ENCODE measurements at regions not wholly inside any gene's neighbourhood (a gene's known extent, or its start where the extent isn't known, plus 50 kb on each side); places are given as distances from the start of the nearest gene placed in this dataset.
"Not testable (repeated sequence)": the region's sequence is repeated elsewhere in the genome, so short reads cannot be mapped to it uniquely, and the experiment has no call there.

- Histone ChIP-seq H3K9me3 (no peaks in the 10 kb centered on the region), H3K27me3 (replicated peaks; ENCODE audit: control insufficient read depth, insufficient read depth, low read length) (no peaks in the 10 kb centered on the region; the same call in 1 of the 2 replicates), H3K4me3 (ENCODE audit: low read depth, low read length) (no peak overlapping the region), H3K4me1 (no peaks in the 10 kb centered on the region), H3K36me3 (ENCODE audit: control insufficient read depth, insufficient read depth, low read length) (no peaks in the 10 kb centered on the region)
- Mint-ChIP-seq H3K36me3 (ENCODE audit: insufficient read depth, unreplicated experiment) (no peaks in the 10 kb centered on the region), H3K9me3 (ENCODE audit: unreplicated experiment) (no peaks in the 10 kb centered on the region), H3K27me3 (ENCODE audit: insufficient read depth, unreplicated experiment) (peaks cover 16% of the 10 kb centered on the region), H3K4me3 (ENCODE audit: unreplicated experiment) (no peak overlapping the region), H3K4me1 (ENCODE audit: low read depth, unreplicated experiment) (no peaks in the 10 kb centered on the region), H3K27ac (ENCODE audit: unreplicated experiment) (no peak overlapping the region)
- intact Hi-C loops (cut with micrococcal nuclease; ENCODE audit: unreplicated experiment): no loop called here
- CTCF ChIA-PET: no interaction called here
- TF ChIP-seq CTCF (IDR thresholded peaks at IDR 0.05; ENCODE audit: insufficient read depth in 1 of 2, low read depth in 1 of 2, low read length in 1 of 2, severe bottlenecking in 1 of 2, unreplicated experiment in 1 of 2): no peak
- BruUV-seq (replicated peaks): no TSS peak
- POLR2A ChIA-PET: no interaction called here
- no peak for DNase-seq
Observed at GRCh38 chr2:176902454-176902853, 310.1 kb upstream of the HNRNPA3 start.

- H3K9me3 Mint-ChIP-seq (ENCODE audit: unreplicated experiment); H3K4me3 ChIP-seq (ENCODE audit: low read depth, low read length); H3K27me3 ChIP-seq (replicated peaks; ENCODE audit: control insufficient read depth, insufficient read depth, low read length); DNase-seq; POLR2A ChIA-PET; H3K9me3 ChIP-seq; H3K4me1 Mint-ChIP-seq (ENCODE audit: low read depth, unreplicated experiment); H3K27ac Mint-ChIP-seq (ENCODE audit: unreplicated experiment); H3K36me3 Mint-ChIP-seq (ENCODE audit: insufficient read depth, unreplicated experiment); BruUV-seq (replicated peaks); intact Hi-C loops (cut with micrococcal nuclease; ENCODE audit: unreplicated experiment); H3K36me3 ChIP-seq (ENCODE audit: control insufficient read depth, insufficient read depth, low read length); CTCF ChIA-PET; H3K4me3 Mint-ChIP-seq (ENCODE audit: unreplicated experiment); H3K4me1 ChIP-seq: not testable (repeated sequence)
- H3K27me3 Mint-ChIP-seq (ENCODE audit: insufficient read depth, unreplicated experiment): peaks cover 18% of the 10 kb centered on the region
Observed at GRCh38 chr2:176904053-176904452, 308.5 kb upstream of the HNRNPA3 start.

GRCh38 chr2:176907341-176907740, 305.3 kb upstream of the HNRNPA3 start:
- POLR2A ChIA-PET: no interaction called here

More at GRCh38 chr2:176907341-176907740, 305.3 kb upstream of the HNRNPA3 start:
- Histone ChIP-seq H3K36me3 (ENCODE audit: control insufficient read depth, insufficient read depth, low read length) (no peaks in the 10 kb centered on the region), H3K27me3 (replicated peaks; ENCODE audit: control insufficient read depth, insufficient read depth, low read length) (no peaks in the 10 kb centered on the region), H3K9me3 (no peaks in the 10 kb centered on the region), H3K4me3 (ENCODE audit: low read depth, low read length) (no peak overlapping the region), H3K4me1 (no peaks in the 10 kb centered on the region)
- peaks cover 15% of the 10 kb centered on the region for H3K27me3 Mint-ChIP-seq (ENCODE audit: insufficient read depth, unreplicated experiment)
- H3K27ac Mint-ChIP-seq (ENCODE audit: unreplicated experiment): no peak overlapping the region
- no peak overlapping the region for H3K4me3 Mint-ChIP-seq (ENCODE audit: unreplicated experiment)
- H3K36me3 Mint-ChIP-seq (ENCODE audit: insufficient read depth, unreplicated experiment): no peaks in the 10 kb centered on the region
- no peak for TF ChIP-seq CTCF (IDR thresholded peaks at IDR 0.05; ENCODE audit: insufficient read depth in 1 of 2, low read depth in 1 of 2, low read length in 1 of 2, severe bottlenecking in 1 of 2, unreplicated experiment in 1 of 2)
- DNase-seq: no peak
- H3K4me1 Mint-ChIP-seq (ENCODE audit: low read depth, unreplicated experiment): no peaks in the 10 kb centered on the region
- BruUV-seq (replicated peaks): no TSS peak
- CTCF ChIA-PET: no interaction called here
- no peaks in the 10 kb centered on the region for H3K9me3 Mint-ChIP-seq (ENCODE audit: unreplicated experiment)
- intact Hi-C loops (cut with micrococcal nuclease; ENCODE audit: unreplicated experiment): no loop called here

All from Caco-2 (cell line).